Stimulated activated CD8-positive, alpha-beta memory T cell treated with anti-CD3 and anti-CD28 coated beads, Interleukin-15, amount 100 ng/mL, for 48 hours (primary cell): ENCODE measurements at regions not wholly inside any gene's neighbourhood (a gene's known extent, or its start where the extent isn't known, plus 50 kb on each side); places are given as distances from the start of the nearest gene placed in this dataset.
A peak's percentile ranks its signal among the peaks of the same experiment; 100 is the strongest.

ENCODE experiments used
- DNase-seq, 2 donors: peaks; one replicate each; pipeline ENCODE4 v3.0.0-alpha.2; 2020; ENCODE audit warnings: low read depth in 2 of 2

- DNase-seq: no peak
Measured at GRCh38 chr10:91137011-91137643, 83.3 kb upstream of the PCGF5 start.

- no peak for DNase-seq
Measured at GRCh38 chr10:91137822-91138221, 82.6 kb upstream of the PCGF5 start.

GRCh38 chr10:91140995-91141549 lies 79.4 kb upstream of the PCGF5 start:
- DNase-seq: no peak

- no peak for DNase-seq
Measured at GRCh38 chr10:91144961-91145360, 75.5 kb upstream of the PCGF5 start.

GRCh38 chr10:91146146-91146545 lies 74.3 kb upstream of the PCGF5 start:
- no peak for DNase-seq

GRCh38 chr10:91149550-91149949 lies 70.9 kb upstream of the PCGF5 start:
- no peak for DNase-seq

- DNase-seq: no peak
Measured at GRCh38 chr10:91150631-91151030, 69.8 kb upstream of the PCGF5 start.

GRCh38 chr10:91153508-91153907 lies 67.0 kb upstream of the PCGF5 start:
- no peak for DNase-seq

GRCh38 chr10:91154842-91155241 lies 65.6 kb upstream of the PCGF5 start:
- DNase-seq: no peak

- DNase-seq: no peak
Measured at GRCh38 chr10:91156196-91156595, 64.3 kb upstream of the PCGF5 start.

- no peak for DNase-seq
Measured at GRCh38 chr10:91159254-91159783, 61.1 kb upstream of the PCGF5 start.

- DNase-seq: peak in 1 of 2 donors; percentile 11
Measured at GRCh38 chr10:91162050-91162494, 58.4 kb upstream of the PCGF5 start.

GRCh38 chr10:91162495-91163268 lies 57.8 kb upstream of the PCGF5 start:
- peak; percentile 51 to 56 for DNase-seq

GRCh38 chr10:91163269-91163868 lies 57.1 kb upstream of the PCGF5 start:
- DNase-seq: peak; percentile 54 to 71

- DNase-seq: peak; percentile 74 to 76
Measured at GRCh38 chr10:91163869-91164474, 56.5 kb upstream of the PCGF5 start.

- DNase-seq: no peak
Measured at GRCh38 chr10:91164520-91165065, 55.9 kb upstream of the PCGF5 start.

- no peak for DNase-seq
Measured at GRCh38 chr10:91167406-91167805, 53.1 kb upstream of the PCGF5 start.

- no peak for DNase-seq
Measured at GRCh38 chr10:91170418-91170817, 50.0 kb upstream of the PCGF5 start.
